ENCODE measurements at regions not wholly inside any gene's neighbourhood (a gene's known extent, or its start where the extent isn't known, plus 50 kb on each side); places are given as distances from the start of the nearest gene placed in this dataset.

DNA sequence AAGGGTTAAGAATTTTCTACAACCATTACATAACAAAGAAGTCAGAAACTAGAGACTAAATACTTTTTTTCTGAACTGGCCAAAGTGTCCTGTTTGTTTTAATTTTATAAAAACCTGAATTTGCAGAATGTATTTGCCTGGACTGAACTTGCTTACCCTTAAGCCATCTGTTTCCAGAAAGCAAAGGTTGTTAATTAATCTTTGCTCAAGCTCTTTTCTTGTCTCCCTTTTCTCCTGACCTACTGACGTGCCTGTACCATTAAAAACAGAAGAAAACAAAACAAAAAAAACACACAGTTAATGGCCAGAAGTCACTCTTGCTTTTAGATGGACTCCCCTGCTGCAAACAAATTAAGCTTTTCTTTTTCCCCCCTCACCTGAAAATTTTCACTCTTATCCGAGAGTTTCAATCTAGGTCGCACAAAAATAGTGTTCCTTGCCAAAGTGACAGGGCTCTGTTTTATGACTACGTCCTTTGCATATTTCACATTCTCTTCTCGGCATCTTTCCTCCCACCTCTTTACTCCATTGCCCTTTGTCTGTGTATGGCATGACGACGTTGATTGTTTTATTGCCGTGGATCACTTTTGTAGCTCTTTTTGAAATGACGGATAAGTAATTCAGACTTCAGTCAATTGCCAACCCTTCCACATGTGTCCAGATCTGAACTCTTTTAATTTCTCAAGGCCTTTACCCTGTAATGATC is 333.8 kb upstream of the GRIN3A start:
- Histone ChIP-seq H3K4me1 (ENCODE audit: control insufficient read depth in 3 of 3, insufficient read depth in 3 of 3, low read length in 3 of 3) (no peaks in the 10 kb centered on the region), H3K27ac (ENCODE audit: low read depth, low read length) (no peak overlapping the region), H3K36me3 (ENCODE audit: control insufficient read depth in 3 of 3, insufficient read depth in 3 of 3, low read length in 3 of 3) (no peaks in the 10 kb centered on the region), H3K4me3 (ENCODE audit: low read length in 3 of 3) (no peak overlapping the region), H3K27me3 (ENCODE audit: control insufficient read depth in 3 of 3, insufficient read depth in 3 of 3, low read length in 3 of 3) (no peaks in the 10 kb centered on the region), H3K9me3 (ENCODE audit: control insufficient read depth in 3 of 3, low read length in 3 of 3) (no peaks in the 10 kb centered on the region), H3K9ac (ENCODE audit: low read depth in 1 of 3, low read length in 3 of 3) (no peak overlapping the region)

DNA sequence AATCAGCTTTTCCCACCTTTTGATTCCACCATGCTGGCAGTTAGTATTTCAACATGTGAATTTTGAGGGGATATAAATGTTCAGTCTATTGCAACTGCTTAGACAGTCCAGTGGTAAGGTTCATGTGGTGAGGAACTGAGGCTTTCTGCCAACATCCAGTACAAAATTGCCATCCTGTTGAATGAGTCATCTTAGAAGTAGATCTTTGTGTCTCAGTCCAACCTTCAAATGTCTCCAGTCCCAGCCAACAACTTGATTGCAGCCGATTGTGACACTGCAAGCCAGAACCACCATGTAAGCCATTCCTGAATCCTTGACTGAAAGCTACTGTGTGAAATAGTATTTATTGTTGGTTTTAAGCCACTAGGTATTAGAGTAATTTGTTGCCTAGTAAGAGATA is 331.5 kb upstream of the GRIN3A start:
- no peaks in the 10 kb centered on the region for H3K4me1 ChIP-seq (ENCODE audit: control insufficient read depth in 3 of 3, insufficient read depth in 3 of 3, low read length in 3 of 3)
- no peaks in the 10 kb centered on the region for H3K36me3 ChIP-seq (ENCODE audit: control insufficient read depth in 3 of 3, insufficient read depth in 3 of 3, low read length in 3 of 3)
- no peak overlapping the region for H3K4me3 ChIP-seq (ENCODE audit: low read length in 3 of 3)

DNA sequence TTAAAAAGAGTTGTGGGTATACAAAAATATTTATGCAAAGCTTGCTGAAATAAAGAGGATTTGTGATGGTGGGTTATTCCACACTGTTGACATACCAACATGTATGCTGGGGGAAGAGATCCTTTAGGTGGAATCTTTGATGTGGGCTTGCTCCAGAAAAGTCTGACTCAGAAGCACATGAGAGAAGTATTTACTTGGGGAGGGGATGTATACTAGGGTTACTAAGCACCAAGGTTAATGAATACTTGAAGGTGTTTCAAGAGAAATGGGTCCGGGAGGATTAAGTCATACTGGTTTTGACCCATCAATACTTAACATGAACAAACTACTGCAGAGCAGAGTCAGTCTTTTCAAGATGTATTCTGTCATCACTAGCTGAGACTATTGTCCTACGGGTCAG is 316.4 kb upstream of the GRIN3A start:
- Histone ChIP-seq H3K4me3 (ENCODE audit: low read length in 3 of 3) (no peak overlapping the region), H3K9me3 (ENCODE audit: control insufficient read depth in 3 of 3, low read length in 3 of 3) (no peaks in the 10 kb centered on the region)

More for the DNA sequence above, 331.5 kb upstream of the GRIN3A start:
- Histone ChIP-seq H3K9me3 (ENCODE audit: control insufficient read depth in 3 of 3, low read length in 3 of 3) (no peaks in the 10 kb centered on the region), H3K9ac (ENCODE audit: low read depth in 1 of 3, low read length in 3 of 3) (no peak overlapping the region), H3K27ac (ENCODE audit: low read depth, low read length) (no peak overlapping the region), H3K27me3 (ENCODE audit: control insufficient read depth in 3 of 3, insufficient read depth in 3 of 3, low read length in 3 of 3) (no peaks in the 10 kb centered on the region)

DNA sequence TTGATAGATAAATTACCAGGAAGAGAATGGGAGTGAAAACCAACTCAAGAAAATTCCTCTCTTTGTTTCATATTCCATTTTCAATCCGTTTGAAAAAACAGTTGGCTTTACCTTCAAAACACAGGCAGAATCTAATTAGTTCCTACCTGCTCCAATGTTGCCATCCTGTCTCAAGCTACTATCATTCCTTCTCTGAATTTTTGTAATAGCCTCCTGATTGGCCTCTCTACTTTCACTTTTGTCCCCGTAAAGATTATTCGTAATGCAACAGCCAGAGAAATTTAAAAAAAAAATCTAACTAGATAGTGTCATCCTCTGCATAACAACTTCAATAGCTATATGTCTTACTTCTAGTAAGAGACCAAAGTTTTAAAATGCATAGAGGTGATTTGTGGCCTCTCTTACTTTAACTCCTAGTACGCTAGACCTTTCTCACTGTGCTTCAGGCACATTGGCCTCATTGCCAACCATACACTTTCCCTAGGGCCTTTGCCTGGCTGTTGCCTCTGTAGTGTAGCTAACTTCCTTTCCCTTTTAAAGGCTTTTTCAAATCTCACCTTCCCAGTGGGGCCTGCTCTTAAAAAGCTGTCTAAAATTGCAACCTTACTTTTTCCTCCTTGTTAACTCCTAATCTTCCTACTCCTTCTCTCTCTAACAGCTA is 311.3 kb upstream of the GRIN3A start:
- H3K9ac ChIP-seq (ENCODE audit: low read depth in 1 of 3, low read length in 3 of 3) = no peak overlapping the region
- H3K36me3 ChIP-seq (ENCODE audit: control insufficient read depth in 3 of 3, insufficient read depth in 3 of 3, low read length in 3 of 3) = no peaks in the 10 kb centered on the region
- no peak overlapping the region for H3K27ac ChIP-seq (ENCODE audit: low read depth, low read length)
- no peaks in the 10 kb centered on the region for H3K4me1 ChIP-seq (ENCODE audit: control insufficient read depth in 3 of 3, insufficient read depth in 3 of 3, low read length in 3 of 3)
- no peaks in the 10 kb centered on the region for H3K27me3 ChIP-seq (ENCODE audit: control insufficient read depth in 3 of 3, insufficient read depth in 3 of 3, low read length in 3 of 3)
- peaks cover 0 to 2% (median 0%) of the 10 kb centered on the region in 3 donors for H3K9me3 ChIP-seq (ENCODE audit: control insufficient read depth in 3 of 3, low read length in 3 of 3)
- H3K4me3 ChIP-seq (ENCODE audit: low read length in 3 of 3) = no peak overlapping the region

More for the DNA sequence above, 316.4 kb upstream of the GRIN3A start:
- H3K9ac ChIP-seq (ENCODE audit: low read depth in 1 of 3, low read length in 3 of 3) = no peak overlapping the region
- no peaks in the 10 kb centered on the region for H3K36me3 ChIP-seq (ENCODE audit: control insufficient read depth in 3 of 3, insufficient read depth in 3 of 3, low read length in 3 of 3)
- H3K27ac ChIP-seq (ENCODE audit: low read depth, low read length) = no peak overlapping the region
- no peaks in the 10 kb centered on the region for H3K4me1 ChIP-seq (ENCODE audit: control insufficient read depth in 3 of 3, insufficient read depth in 3 of 3, low read length in 3 of 3)
- no peaks in the 10 kb centered on the region for H3K27me3 ChIP-seq (ENCODE audit: control insufficient read depth in 3 of 3, insufficient read depth in 3 of 3, low read length in 3 of 3)

DNA sequence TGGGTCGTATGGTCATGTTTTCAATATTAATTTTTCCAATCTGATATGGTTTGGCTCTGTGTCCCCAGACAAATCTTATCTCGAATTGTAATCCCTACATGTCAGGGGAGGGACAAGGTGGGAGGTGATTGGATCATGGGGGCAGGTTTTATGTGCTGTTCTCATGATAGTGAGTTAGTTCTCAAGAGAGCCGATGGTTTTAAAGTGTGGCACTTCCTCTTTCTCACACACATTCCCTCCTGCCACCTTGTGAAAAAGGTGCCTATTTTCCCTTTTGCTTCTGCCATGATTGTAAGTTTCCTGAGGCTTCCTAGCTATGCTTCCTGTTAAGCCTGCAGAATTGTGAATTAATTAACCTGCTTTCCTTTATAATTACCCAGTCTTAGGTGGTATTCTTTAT is 309.1 kb upstream of the GRIN3A start:
- Histone ChIP-seq H3K4me1 (ENCODE audit: control insufficient read depth in 3 of 3, insufficient read depth in 3 of 3, low read length in 3 of 3) (no peaks in the 10 kb centered on the region), H3K9ac (ENCODE audit: low read depth in 1 of 3, low read length in 3 of 3) (no peak overlapping the region), H3K27ac (ENCODE audit: low read depth, low read length) (no peak overlapping the region), H3K27me3 (ENCODE audit: control insufficient read depth in 3 of 3, insufficient read depth in 3 of 3, low read length in 3 of 3) (no peaks in the 10 kb centered on the region), H3K9me3 (ENCODE audit: control insufficient read depth in 3 of 3, low read length in 3 of 3) (peaks cover 0 to 2% (median 0%) of the 10 kb centered on the region in 3 donors), H3K36me3 (ENCODE audit: control insufficient read depth in 3 of 3, insufficient read depth in 3 of 3, low read length in 3 of 3) (no peaks in the 10 kb centered on the region), H3K4me3 (ENCODE audit: low read length in 3 of 3) (no peak overlapping the region)

DNA sequence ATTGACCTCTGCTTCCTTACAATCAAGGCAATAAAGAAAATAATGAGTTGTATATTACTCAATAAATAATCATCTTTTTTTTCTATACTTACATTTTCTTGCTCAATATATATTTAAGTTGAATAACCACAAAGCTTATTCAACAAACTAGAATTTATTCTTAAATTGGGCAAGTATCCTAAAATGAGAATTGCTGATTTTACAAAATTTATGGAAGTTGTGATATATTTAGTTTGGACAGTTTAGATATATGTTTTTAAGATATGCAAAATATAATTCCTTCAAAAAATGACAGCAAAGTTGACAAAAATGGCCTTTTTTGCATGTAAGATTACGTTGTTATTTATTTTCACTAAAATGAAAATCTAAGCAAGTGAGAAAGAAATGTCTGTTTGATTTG is 305.7 kb upstream of the GRIN3A start:
- Histone ChIP-seq H3K4me3 (ENCODE audit: low read length in 3 of 3) (no peak overlapping the region), H3K27ac (ENCODE audit: low read depth, low read length) (no peak overlapping the region), H3K9ac (ENCODE audit: low read depth in 1 of 3, low read length in 3 of 3) (no peak overlapping the region), H3K9me3 (ENCODE audit: control insufficient read depth in 3 of 3, low read length in 3 of 3) (peaks cover 0 to 2% (median 0%) of the 10 kb centered on the region in 3 donors), H3K27me3 (ENCODE audit: control insufficient read depth in 3 of 3, insufficient read depth in 3 of 3, low read length in 3 of 3) (no peaks in the 10 kb centered on the region), H3K4me1 (ENCODE audit: control insufficient read depth in 3 of 3, insufficient read depth in 3 of 3, low read length in 3 of 3) (no peaks in the 10 kb centered on the region), H3K36me3 (ENCODE audit: control insufficient read depth in 3 of 3, insufficient read depth in 3 of 3, low read length in 3 of 3) (no peaks in the 10 kb centered on the region)

GRCh38 chr9:102038006-102038405 is 299.6 kb upstream of the GRIN3A start:
- Histone ChIP-seq H3K9me3 (ENCODE audit: control insufficient read depth in 3 of 3, low read length in 3 of 3) (no peaks in the 10 kb centered on the region), H3K27ac (ENCODE audit: low read depth, low read length) (no peak overlapping the region), H3K4me3 (ENCODE audit: low read length in 3 of 3) (no peak overlapping the region), H3K27me3 (ENCODE audit: control insufficient read depth in 3 of 3, insufficient read depth in 3 of 3, low read length in 3 of 3) (no peaks in the 10 kb centered on the region), H3K36me3 (ENCODE audit: control insufficient read depth in 3 of 3, insufficient read depth in 3 of 3, low read length in 3 of 3) (no peaks in the 10 kb centered on the region), H3K9ac (ENCODE audit: low read depth in 1 of 3, low read length in 3 of 3) (no peak overlapping the region), H3K4me1 (ENCODE audit: control insufficient read depth in 3 of 3, insufficient read depth in 3 of 3, low read length in 3 of 3) (no peaks in the 10 kb centered on the region)

GRCh38 chr9:102035929-102036328 is 297.5 kb upstream of the GRIN3A start:
- H3K9me3 ChIP-seq (ENCODE audit: control insufficient read depth in 3 of 3, low read length in 3 of 3) = no peaks in the 10 kb centered on the region
- no peak overlapping the region for H3K27ac ChIP-seq (ENCODE audit: low read depth, low read length)
- H3K9ac ChIP-seq (ENCODE audit: low read depth in 1 of 3, low read length in 3 of 3) = no peak overlapping the region
- no peaks in the 10 kb centered on the region for H3K36me3 ChIP-seq (ENCODE audit: control insufficient read depth in 3 of 3, insufficient read depth in 3 of 3, low read length in 3 of 3)
- no peak overlapping the region for H3K4me3 ChIP-seq (ENCODE audit: low read length in 3 of 3)
- no peaks in the 10 kb centered on the region for H3K27me3 ChIP-seq (ENCODE audit: control insufficient read depth in 3 of 3, insufficient read depth in 3 of 3, low read length in 3 of 3)
- no peaks in the 10 kb centered on the region for H3K4me1 ChIP-seq (ENCODE audit: control insufficient read depth in 3 of 3, insufficient read depth in 3 of 3, low read length in 3 of 3)

- Histone ChIP-seq H3K9me3 (ENCODE audit: control insufficient read depth in 3 of 3, low read length in 3 of 3) (peaks cover 0 to 2% (median 0%) of the 10 kb centered on the region in 3 donors), H3K4me3 (ENCODE audit: low read length in 3 of 3) (no peak overlapping the region), H3K27ac (ENCODE audit: low read depth, low read length) (no peak overlapping the region), H3K4me1 (ENCODE audit: control insufficient read depth in 3 of 3, insufficient read depth in 3 of 3, low read length in 3 of 3) (no peaks in the 10 kb centered on the region), H3K27me3 (ENCODE audit: control insufficient read depth in 3 of 3, insufficient read depth in 3 of 3, low read length in 3 of 3) (no peaks in the 10 kb centered on the region), H3K9ac (ENCODE audit: low read depth in 1 of 3, low read length in 3 of 3) (no peak overlapping the region), H3K36me3 (ENCODE audit: control insufficient read depth in 3 of 3, insufficient read depth in 3 of 3, low read length in 3 of 3) (no peaks in the 10 kb centered on the region)
These were observed 294.2 kb upstream of the GRIN3A start for GRCh38 chr9:102032614-102033013.

GRCh38 chr9:102000956-102001355 is 262.5 kb upstream of the GRIN3A start:
- H3K36me3 ChIP-seq (ENCODE audit: control insufficient read depth in 3 of 3, insufficient read depth in 3 of 3, low read length in 3 of 3) = no peaks in the 10 kb centered on the region

More at GRCh38 chr9:102000956-102001355, 262.5 kb upstream of the GRIN3A start:
- Histone ChIP-seq H3K9me3 (ENCODE audit: control insufficient read depth in 3 of 3, low read length in 3 of 3) (no peaks in the 10 kb centered on the region), H3K4me1 (ENCODE audit: control insufficient read depth in 3 of 3, insufficient read depth in 3 of 3, low read length in 3 of 3) (no peaks in the 10 kb centered on the region), H3K4me3 (ENCODE audit: low read length in 3 of 3) (no peak overlapping the region), H3K27me3 (ENCODE audit: control insufficient read depth in 3 of 3, insufficient read depth in 3 of 3, low read length in 3 of 3) (no peaks in the 10 kb centered on the region), H3K9ac (ENCODE audit: low read depth in 1 of 3, low read length in 3 of 3) (no peak overlapping the region), H3K27ac (ENCODE audit: low read depth, low read length) (no peak overlapping the region)

Measured in skeletal muscle tissue (tissue), 3 donors.